Coronary artery (tissue), 2 donors: ENCODE measurements at regions not wholly inside any gene's neighbourhood (a gene's known extent, or its start where the extent isn't known, plus 50 kb on each side); places are given as distances from the start of the nearest gene placed in this dataset.

Source experiments
- DNase-seq: peaks from one replicate; pipeline ENCODE4 v3.0.0-alpha.2; 2017; ENCODE audit warnings: low spot score
- H3K27ac ChIP-seq, 2 donors: fragments of 200-600 bp; sonication (generic); one replicate each; pipeline ENCODE4 v1.5.1; 2016 to 2019
- H3K4me3 ChIP-seq: fragments of 200-600 bp; sonication (generic); 2 replicates; pipeline ENCODE4 v1.5.1; 2016; ENCODE audit warnings: mild to moderate bottlenecking, moderate library complexity
- CTCF ChIP-seq: fragments of 200-600 bp; sonication (generic); IDR thresholded peaks from one replicate; pipeline ENCODE4 v1.5.1; 2019; ENCODE audit warnings: antibody characterized with exemption

- TF ChIP-seq CTCF, result no peak
- H3K27ac ChIP-seq, result no peak overlapping the region
- no peak for DNase-seq
- H3K4me3 ChIP-seq, result no peak overlapping the region
Observed at GRCh38 chr10:6843894-6844650, 264.0 kb upstream of the PRKCQ start.

- TF ChIP-seq CTCF, result no peak
- Histone ChIP-seq H3K27ac (no peak overlapping the region), H3K4me3 (no peak overlapping the region)
- DNase-seq, result no peak
Observed at GRCh38 chr10:6843481-6843881, 263.4 kb upstream of the PRKCQ start.

- no peak overlapping the region for H3K27ac ChIP-seq
- DNase-seq, result no peak
- TF ChIP-seq CTCF, result no peak
Observed at GRCh38 chr10:6842722-6843121, 262.6 kb upstream of the PRKCQ start.

GRCh38 chr10:6841761-6842160, 261.7 kb upstream of the PRKCQ start:
- no peak for DNase-seq
- Histone ChIP-seq H3K4me3 (no peak overlapping the region), H3K27ac (no peak overlapping the region)
- TF ChIP-seq CTCF, result no peak

More at GRCh38 chr10:6842722-6843121, 262.6 kb upstream of the PRKCQ start:
- H3K4me3 ChIP-seq, result no peak overlapping the region

- DNase-seq, result no peak
- Histone ChIP-seq H3K4me3 (no peak overlapping the region), H3K27ac (no peak overlapping the region)
- TF ChIP-seq CTCF, result no peak
Observed at GRCh38 chr10:6840766-6841165, 260.7 kb upstream of the PRKCQ start.

GRCh38 chr10:6840201-6840691, 260.2 kb upstream of the PRKCQ start:
- DNase-seq, result no peak
- Histone ChIP-seq H3K4me3 (no peak overlapping the region), H3K27ac (no peak overlapping the region)
- TF ChIP-seq CTCF, result no peak

GRCh38 chr10:6838118-6838517, 258.0 kb upstream of the PRKCQ start:
- no peak for DNase-seq
- no peak overlapping the region for H3K27ac ChIP-seq
- TF ChIP-seq CTCF, result no peak
- no peak overlapping the region for H3K4me3 ChIP-seq
